Loucy (cell line): ENCODE measurements at regions not wholly inside any gene's neighbourhood (a gene's known extent, or its start where the extent isn't known, plus 50 kb on each side); places are given as distances from the start of the nearest gene placed in this dataset.

Experiments used
- H2AFZ ChIP-seq: fragments of 200-600 bp; sonication (generic); 2 replicates; pipeline ENCODE4 v1.6.0; 2016; ENCODE audit warnings: antibody characterized with exemption, mild to moderate bottlenecking, low read length, moderate library complexity
- H3F3A ChIP-seq: fragments of 200-600 bp; 2 replicates; pipeline ENCODE4 v1.6.0; 2016; ENCODE audit warnings: antibody characterized with exemption, low read depth, mild to moderate bottlenecking
- H3K27me3 ChIP-seq: fragments of 200-600 bp; sonication (generic); 2 replicates; pipeline ENCODE4 v1.6.1; 2014; ENCODE audit warnings: low read length, mild to moderate bottlenecking; ENCODE audit not compliant: insufficient read depth, poor library complexity, severe bottlenecking
- H3K36me3 ChIP-seq: fragments of 200-600 bp; sonication (generic); 2 replicates; pipeline ENCODE4 v1.6.1; 2016; ENCODE audit warnings: low read length; ENCODE audit not compliant: insufficient read depth
- H3K4me1 ChIP-seq: fragments of 200-600 bp; sonication (generic); 2 replicates; pipeline ENCODE4 v1.5.1; 2014; ENCODE audit warnings: low read length, mild to moderate bottlenecking; ENCODE audit not compliant: insufficient read depth, poor library complexity, severe bottlenecking
- H3K4me2 ChIP-seq: fragments of 200-600 bp; sonication (generic); 2 replicates; pipeline ENCODE4 v1.6.0; 2014; ENCODE audit warnings: antibody characterized with exemption, low read length, low read depth, mild to moderate bottlenecking; ENCODE audit not compliant: poor library complexity, severe bottlenecking
- H3K4me3 ChIP-seq: fragments of 200-600 bp; sonication (generic); 2 replicates; pipeline ENCODE4 v1.5.1; 2014; ENCODE audit warnings: low read length, mild to moderate bottlenecking, mixed read lengths; ENCODE audit not compliant: poor library complexity, severe bottlenecking
- H3K79me2 ChIP-seq: fragments of 200-600 bp; sonication (generic); 2 replicates; pipeline ENCODE4 v1.6.1; 2014; ENCODE audit warnings: low read length; ENCODE audit not compliant: insufficient read depth
- H3K9ac ChIP-seq: fragments of 200-600 bp; sonication (generic); 2 replicates; pipeline ENCODE4 v1.6.0; 2014; ENCODE audit warnings: mild to moderate bottlenecking, low read depth, low read length, moderate library complexity; ENCODE audit not compliant: poor library complexity, severe bottlenecking
- H3K9me2 ChIP-seq: fragments of 200-600 bp; sonication (generic); replicated peaks from 2 replicates; pipeline ENCODE4 v1.6.1; 2016; ENCODE audit warnings: low read depth, low read length, mixed read lengths
- H3K9me3 ChIP-seq: fragments of 200-600 bp; sonication (generic); 2 replicates; pipeline ENCODE4 v1.6.1; 2014; ENCODE audit warnings: mild to moderate bottlenecking, antibody characterized with exemption, low read length, low read depth; ENCODE audit not compliant: insufficient read depth
- H4K20me1 ChIP-seq: fragments of 200-600 bp; sonication (generic); 2 replicates; pipeline ENCODE4 v1.6.0; 2014; ENCODE audit warnings: antibody characterized with exemption, low read length, mild to moderate bottlenecking; ENCODE audit not compliant: insufficient read depth, poor library complexity, severe bottlenecking
- EZH2phosphoT487 ChIP-seq: fragments of 200-600 bp; IDR thresholded peaks from 2 replicates; pipeline ENCODE4 v1.6.1; 2018; ENCODE audit warnings: antibody characterized with exemption, mild to moderate bottlenecking, moderate library complexity, borderline replicate concordance
- TF ChIP-seq, protein P1 (sequence below): fragments of 200-600 bp; sonication (generic); conservative IDR thresholded peaks from 2 replicates; pipeline ENCODE4 v1.5.1; 2014; ENCODE audit warnings: mild to moderate bottlenecking, antibody characterized with exemption, low read length

DNA sequence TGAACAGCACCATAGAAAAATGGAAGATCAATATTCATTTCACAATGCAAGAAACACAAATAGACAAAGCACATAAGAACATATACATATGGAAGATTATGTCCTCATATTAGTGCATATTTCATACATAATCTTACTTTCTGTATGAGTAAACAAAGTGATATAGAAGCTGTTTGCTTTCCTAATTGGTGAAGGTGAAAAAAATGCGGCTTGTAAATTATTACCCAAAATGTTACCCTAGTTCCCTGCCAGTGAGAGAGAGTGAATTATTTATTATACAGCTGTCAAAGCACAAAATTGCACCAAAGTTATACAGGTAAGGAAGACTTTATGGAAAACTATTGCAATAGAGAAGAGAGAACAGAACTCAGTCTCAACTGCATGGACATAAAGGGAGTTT is 1485.0 kb upstream of the CDH9 start:
- H3K36me3 ChIP-seq = no peaks in the 10 kb centered on the region
- no peaks in the 10 kb centered on the region for H3K9me2 ChIP-seq
- H3K4me3 ChIP-seq = no peak overlapping the region
- H3K4me2 ChIP-seq = no peak overlapping the region
- TF ChIP-seq, protein P1, sequence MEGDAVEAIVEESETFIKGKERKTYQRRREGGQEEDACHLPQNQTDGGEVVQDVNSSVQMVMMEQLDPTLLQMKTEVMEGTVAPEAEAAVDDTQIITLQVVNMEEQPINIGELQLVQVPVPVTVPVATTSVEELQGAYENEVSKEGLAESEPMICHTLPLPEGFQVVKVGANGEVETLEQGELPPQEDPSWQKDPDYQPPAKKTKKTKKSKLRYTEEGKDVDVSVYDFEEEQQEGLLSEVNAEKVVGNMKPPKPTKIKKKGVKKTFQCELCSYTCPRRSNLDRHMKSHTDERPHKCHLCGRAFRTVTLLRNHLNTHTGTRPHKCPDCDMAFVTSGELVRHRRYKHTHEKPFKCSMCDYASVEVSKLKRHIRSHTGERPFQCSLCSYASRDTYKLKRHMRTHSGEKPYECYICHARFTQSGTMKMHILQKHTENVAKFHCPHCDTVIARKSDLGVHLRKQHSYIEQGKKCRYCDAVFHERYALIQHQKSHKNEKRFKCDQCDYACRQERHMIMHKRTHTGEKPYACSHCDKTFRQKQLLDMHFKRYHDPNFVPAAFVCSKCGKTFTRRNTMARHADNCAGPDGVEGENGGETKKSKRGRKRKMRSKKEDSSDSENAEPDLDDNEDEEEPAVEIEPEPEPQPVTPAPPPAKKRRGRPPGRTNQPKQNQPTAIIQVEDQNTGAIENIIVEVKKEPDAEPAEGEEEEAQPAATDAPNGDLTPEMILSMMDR = no peak
- no peak for TF ChIP-seq EZH2phosphoT487
- H3K9ac ChIP-seq = no peak overlapping the region
- no peaks in the 10 kb centered on the region for H3K27me3 ChIP-seq
- no peaks in the 10 kb centered on the region for H3K79me2 ChIP-seq
- H3K9me3 ChIP-seq = no peaks in the 10 kb centered on the region
- no peaks in the 10 kb centered on the region for H4K20me1 ChIP-seq
- H3F3A ChIP-seq = no peaks in the 10 kb centered on the region
- H2AFZ ChIP-seq = no peak overlapping the region
- no peaks in the 10 kb centered on the region for H3K4me1 ChIP-seq

DNA sequence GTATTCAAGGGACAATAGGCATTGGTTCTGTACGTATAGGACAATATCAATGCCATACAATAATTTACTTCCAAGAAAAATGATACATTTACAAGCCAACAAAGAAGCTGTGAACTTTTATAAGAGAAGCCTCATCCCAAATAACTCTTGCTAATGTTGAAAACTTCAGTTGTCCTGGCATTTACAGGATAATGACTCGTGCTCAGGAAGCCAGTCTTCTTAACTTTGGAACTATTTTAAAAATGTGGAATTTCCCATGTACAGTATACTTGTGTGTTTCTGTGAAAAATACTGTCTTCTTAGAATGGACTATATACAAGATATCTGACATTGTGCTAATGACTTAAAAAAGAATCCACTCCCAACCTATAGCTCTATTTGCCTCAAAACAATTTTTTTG is 1479.3 kb upstream of the CDH9 start:
- Histone ChIP-seq H3K4me3 (no peak overlapping the region), H3K9me2 (no peaks in the 10 kb centered on the region), H3K9me3 (no peaks in the 10 kb centered on the region), H3F3A (no peaks in the 10 kb centered on the region), H3K4me1 (no peaks in the 10 kb centered on the region), H4K20me1 (no peaks in the 10 kb centered on the region), H3K36me3 (no peaks in the 10 kb centered on the region), H3K4me2 (no peak overlapping the region), H3K9ac (no peak overlapping the region), H3K79me2 (no peaks in the 10 kb centered on the region), H3K27me3 (no peaks in the 10 kb centered on the region), H2AFZ (no peak overlapping the region)
- TF ChIP-seq, protein P1 = no peak
- no peak for TF ChIP-seq EZH2phosphoT487

DNA sequence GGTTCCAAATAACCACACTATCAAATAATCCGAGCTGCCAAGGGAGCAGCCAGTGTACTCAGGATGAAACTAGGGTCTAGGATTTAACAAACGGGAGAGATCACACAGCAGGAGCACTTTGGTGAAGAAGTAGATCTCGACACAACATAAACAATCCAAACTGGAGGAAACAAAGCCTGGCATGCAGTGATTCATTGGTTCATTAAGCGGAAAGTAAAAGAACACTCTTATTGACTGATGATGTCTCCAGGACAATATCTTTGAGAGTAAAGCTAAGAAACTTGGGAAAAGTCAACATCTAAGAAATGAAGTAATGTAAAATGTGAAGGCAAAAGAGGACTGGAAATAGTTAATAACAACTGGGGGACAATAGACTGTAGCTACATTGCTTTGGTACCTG is 1478.3 kb upstream of the CDH9 start:
- H3F3A ChIP-seq = no peaks in the 10 kb centered on the region
- no peak overlapping the region for H3K9ac ChIP-seq
- H3K4me1 ChIP-seq = no peaks in the 10 kb centered on the region
- no peaks in the 10 kb centered on the region for H3K36me3 ChIP-seq
- no peak overlapping the region for H2AFZ ChIP-seq
- no peaks in the 10 kb centered on the region for H3K27me3 ChIP-seq
- H3K9me3 ChIP-seq = no peaks in the 10 kb centered on the region
- H3K4me2 ChIP-seq = no peak overlapping the region
- H3K4me3 ChIP-seq = no peak overlapping the region
- H3K9me2 ChIP-seq = no peaks in the 10 kb centered on the region
- H4K20me1 ChIP-seq = no peaks in the 10 kb centered on the region
- H3K79me2 ChIP-seq = no peaks in the 10 kb centered on the region
- TF ChIP-seq EZH2phosphoT487 = no peak
- TF ChIP-seq, protein P1 = no peak
